HG02852 (cell line): ENCODE measurements at regions not wholly inside any gene's neighbourhood (a gene's known extent, or its start where the extent isn't known, plus 50 kb on each side); places are given as distances from the start of the nearest gene placed in this dataset.
"Not testable (repeated sequence)": the region's sequence is repeated elsewhere in the genome, so short reads cannot be mapped to it uniquely, and the experiment has no call there.

ENCODE experiments used
- ATAC-seq: cut with Tn5 transposase; IDR thresholded peaks from one replicate; pipeline ENCODE4 v1.9.1; 2021; ENCODE audit warnings: mild to moderate bottlenecking, moderate library complexity; ENCODE audit not compliant: unreplicated experiment

DNA sequence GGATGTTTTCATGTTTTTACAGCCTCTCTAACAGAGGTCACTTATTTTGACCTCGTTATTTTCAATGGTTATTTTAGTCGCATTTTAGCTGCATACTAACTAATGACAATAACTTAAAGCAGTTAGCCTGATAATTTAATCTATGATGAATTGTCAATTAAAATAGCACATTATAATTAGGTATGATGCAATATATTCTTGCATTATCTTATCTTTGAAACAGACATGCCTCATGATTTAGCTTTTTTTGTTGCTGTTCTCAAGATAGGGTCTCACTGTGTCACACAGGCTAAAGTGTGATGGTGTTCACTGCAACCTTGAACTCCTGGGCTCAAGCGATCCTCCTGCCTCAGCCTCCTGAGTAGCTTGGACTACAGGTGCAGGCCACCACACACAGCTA lies 126.4 kb downstream of the KBTBD2 start:
- no peak for ATAC-seq

DNA sequence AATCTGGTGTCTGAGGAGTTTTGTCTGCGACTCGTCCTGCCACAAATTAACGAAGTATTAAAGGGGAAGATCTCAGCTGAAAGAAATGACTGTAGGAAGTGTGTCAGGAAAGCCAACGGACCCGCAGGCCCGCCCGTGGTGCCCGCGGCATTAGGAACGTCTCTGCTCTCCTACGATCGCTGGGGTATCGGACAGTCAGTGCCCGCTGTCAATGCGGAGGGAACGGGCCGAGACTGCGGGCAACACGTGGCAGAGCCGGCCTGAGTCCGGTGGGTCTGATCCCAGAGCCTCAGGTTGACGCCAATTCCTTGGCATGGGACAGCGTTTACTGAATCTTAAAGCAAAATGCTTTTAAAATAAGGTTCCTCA lies 128.7 kb downstream of the KBTBD2 start:
- no peak for ATAC-seq

DNA sequence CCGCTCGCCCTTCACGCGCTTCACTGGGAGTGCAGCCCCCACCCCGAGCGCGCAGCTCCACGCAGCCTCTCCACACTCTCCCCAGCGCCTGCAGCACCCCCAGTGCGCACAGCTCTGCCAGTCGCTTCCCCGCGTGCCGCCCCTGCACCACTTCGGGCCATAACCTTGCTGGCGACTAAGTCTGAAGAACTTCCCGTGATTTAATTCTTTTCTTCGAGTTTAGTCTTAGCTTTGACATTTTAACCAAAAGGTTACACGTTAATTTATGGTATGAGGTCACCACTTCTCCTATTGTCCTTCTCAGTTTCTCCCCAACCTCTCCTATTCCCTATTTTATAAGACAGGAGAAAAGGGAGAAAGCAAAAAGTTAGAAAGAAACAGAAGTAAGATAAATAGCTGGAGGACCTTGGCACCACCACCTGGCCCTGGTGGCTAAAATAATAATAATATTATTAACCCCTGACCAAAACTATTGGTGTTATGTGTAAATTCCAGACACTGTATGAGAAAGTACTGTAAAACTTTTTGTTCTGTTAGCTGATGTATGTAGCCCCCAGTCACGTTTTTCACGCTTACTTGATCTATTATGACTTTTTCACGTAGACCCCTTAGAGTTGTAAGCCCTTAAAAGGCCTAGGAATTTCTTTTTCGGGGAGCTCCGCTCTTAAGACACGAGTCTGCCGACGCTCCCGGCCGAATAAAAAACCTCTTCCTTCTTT lies 129.2 kb downstream of the KBTBD2 start:
- not testable (repeated sequence) for ATAC-seq

DNA sequence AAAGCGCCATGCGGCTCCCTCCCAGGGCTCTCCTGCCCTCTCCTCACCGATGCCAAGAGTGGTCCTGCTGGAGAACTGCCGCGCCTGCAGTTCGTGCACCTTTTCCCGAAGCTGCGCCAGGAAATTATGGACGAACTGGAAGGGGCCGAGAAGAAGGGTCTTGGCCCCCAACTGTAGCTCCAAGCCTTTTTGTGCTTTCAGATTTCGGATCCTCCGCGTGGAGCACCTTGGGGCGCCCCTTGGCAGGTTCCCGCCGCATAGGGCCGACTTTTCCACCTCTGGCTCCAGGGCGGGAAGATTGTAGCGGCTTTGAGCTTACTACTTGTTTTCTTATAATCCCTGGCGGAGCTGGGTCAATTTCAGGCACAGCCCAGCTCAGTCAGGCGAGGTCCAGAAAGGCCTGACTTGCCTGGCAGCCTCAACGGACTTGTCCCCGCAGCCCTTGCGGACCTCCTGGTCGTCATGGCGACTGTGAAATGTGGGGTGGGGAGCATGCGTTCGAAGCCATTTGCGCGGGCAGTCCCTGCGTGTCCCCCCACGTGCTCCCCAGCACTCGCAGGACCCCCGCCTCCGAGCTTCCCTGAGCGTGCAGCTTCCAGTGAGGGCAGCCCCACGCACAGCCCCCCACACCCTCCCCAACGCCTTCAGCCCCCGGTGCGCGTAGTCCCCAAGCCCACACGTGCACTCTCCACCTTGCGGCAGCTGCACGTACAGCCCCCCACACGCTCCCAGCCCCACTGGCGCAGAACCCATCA lies 129.9 kb downstream of the KBTBD2 start:
- no peak for ATAC-seq

DNA sequence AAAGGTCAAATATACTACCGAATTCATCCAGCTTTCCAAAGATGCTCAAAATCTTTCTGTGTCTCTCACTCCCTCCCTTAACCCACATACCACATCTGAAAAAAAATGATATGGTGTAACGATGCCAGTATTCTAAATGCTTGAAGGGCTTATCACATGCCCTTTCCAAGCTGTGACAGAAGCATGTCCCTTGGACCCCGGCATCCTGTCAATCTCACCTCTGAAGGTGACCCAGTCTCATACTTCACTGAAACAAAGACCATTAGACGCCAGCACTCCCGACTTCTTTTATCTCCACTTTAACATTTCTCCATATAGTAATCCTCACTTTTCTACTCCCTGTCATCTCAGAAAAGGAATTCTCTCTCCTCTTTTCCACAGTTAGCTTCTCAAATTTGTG lies 130.8 kb downstream of the KBTBD2 start:
- ATAC-seq, result not testable (repeated sequence)

DNA sequence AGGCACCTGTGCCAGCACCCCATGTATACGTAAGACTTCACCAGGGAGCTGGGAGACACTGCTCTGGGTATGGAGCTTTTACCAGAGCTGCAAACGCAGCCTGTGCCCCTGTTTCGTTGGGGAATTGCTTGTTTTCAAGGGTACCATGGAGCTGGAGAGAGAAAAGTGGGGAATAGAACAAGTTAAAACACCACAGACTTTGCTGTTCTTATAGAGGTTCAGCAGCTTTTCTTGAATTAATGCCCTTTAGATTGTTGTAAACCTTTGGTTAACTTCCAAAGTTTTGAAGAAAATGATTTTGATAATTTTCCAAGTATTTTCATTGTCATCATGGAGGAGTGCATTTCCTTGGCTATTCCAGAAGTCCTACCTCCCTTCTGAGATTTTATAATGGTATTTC lies 131.7 kb downstream of the KBTBD2 start:
- ATAC-seq, result not testable (repeated sequence)

DNA sequence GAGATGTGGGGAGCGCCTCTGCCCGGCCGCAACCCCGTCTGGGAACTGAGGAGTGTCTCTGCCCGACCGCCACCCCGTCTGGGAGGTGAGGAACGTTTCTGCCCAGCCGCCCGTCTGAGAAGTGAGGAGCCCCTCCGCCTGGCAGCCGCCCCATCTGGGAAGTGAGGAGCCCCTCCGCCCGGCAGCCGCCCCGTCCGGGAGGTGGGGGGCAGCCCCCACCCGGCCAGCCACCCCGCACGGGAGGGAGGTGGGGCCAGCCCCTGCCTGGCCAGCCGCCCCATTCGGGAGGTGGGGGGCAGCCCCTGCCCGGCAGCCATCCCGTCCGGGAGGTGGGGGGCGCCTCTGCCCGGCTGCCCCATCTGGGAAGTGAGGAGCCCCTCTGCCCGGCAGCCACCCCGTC lies 137.7 kb downstream of the KBTBD2 start:
- not testable (repeated sequence) for ATAC-seq

DNA sequence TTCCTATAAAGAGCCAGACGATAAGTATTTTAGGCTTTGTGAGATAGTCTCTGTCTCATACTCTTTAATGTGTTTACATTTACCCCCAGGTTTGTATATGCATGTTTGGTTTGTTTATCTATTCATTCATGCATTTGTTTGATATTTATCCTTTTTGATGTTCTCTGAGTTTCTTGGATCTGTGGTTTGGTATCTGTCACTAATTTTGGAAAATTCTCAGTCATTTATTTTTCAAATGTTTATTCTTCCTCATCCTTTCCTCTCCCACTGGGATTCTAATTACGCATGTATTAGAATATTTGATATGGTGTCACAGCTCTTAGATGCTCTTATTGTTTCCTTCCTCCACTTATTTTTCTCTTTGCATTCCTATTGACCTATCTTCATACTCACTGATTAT lies 143.2 kb downstream of the KBTBD2 start:
- ATAC-seq, result not testable (repeated sequence)

DNA sequence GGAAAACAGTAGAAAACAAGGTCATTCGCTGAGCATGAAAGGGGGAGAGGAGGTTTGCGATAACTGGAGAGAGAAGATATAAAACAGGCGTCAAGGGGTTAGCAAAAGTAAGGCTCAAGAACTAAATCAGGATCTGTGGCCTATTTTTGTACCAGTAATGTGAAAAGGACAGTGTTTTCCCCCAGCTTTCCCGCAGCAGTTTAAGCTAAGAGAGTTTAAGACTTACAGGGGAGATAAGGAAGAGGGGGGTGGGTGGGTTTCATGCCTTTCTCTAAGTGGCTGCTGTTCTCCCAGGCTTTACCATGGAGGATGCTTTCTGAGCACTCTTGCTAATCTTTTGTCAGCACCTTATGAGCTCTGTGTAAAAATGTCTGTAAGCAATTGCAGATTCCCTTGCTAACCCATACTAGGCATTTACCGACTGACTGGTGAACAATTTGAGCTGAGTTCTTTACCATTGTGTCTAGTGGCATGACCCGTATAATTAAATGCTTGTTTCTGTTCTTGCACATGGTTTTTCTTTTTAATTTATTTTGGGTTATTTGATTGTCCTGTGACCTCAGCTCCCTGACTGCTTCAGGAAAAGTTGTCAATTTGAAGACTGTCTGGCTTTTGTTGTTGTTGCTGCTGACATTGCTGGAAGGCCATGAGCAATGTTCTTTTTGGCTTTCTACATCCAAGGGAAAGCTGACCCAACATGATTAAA lies 144.0 kb downstream of the KBTBD2 start:
- ATAC-seq, result not testable (repeated sequence)

DNA sequence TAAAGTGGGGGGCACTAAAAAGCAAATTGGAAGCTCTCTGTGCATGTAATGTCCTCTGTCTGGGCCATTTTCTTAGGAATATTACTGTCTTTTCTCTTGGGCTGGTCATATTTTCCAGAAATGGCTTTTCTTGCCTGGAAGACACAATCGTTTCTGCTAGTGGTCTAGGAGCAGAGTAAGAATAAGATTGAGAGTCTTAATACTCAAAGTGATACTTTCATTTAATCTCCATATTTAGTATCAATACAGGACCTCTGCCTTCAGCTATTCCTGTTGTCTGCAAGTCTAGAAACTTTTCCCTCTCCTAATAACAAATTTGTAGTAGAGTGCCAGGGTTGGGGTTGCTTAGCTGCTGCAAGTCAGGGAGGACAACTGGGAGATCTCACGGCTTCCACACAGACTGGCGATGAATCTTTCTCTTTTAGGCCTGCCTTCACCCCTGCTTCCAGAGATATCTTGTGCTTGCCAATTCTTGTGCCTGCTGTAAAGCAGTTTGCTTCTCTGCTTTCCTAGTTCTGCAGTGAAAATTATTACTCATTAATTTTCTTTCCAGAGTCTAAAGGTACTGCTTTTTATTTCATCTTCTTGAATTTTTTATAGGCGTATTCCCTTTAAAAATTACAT lies 149.6 kb downstream of the KBTBD2 start:
- not testable (repeated sequence) for ATAC-seq

DNA sequence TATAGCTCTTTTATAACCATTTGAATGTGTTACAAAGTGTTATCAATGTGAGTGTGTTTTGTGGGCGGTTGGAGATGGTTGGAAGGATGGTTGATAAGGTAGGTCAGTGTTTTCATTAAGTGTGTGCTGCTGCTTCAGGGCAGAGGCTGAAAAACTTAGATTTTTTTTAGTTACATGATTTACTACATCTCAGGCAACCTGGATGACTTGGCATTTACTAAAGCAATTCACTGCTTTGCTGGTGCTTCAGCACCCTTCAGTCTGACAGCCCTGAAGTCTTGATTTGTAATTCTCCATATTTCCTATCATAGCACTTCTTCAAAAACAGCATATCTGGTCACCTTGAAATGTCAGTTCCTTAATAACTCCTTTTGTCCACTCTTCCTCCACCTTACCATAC lies 151.8 kb downstream of the KBTBD2 start:
- ATAC-seq, result not testable (repeated sequence)

DNA sequence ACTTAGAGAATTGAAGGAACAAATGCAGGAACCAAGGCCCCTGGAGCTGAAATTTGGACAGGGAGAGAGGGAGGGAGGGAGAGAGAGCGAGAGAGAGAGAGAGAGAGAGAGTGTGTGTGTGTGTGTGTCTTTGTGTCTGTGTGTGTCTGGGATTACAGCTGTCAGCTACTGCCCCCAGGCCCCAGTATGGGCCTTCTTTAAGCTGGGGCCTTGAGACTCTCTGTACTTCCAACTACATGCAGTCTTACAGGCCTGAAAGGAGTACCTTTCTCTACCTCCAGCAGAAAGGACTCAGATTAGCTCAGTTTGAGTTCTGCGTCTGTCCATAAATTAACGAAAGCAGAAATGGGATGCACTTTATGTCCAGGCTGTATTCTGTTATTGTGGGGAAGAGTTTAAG lies 153.2 kb downstream of the KBTBD2 start:
- ATAC-seq, result not testable (repeated sequence)

DNA sequence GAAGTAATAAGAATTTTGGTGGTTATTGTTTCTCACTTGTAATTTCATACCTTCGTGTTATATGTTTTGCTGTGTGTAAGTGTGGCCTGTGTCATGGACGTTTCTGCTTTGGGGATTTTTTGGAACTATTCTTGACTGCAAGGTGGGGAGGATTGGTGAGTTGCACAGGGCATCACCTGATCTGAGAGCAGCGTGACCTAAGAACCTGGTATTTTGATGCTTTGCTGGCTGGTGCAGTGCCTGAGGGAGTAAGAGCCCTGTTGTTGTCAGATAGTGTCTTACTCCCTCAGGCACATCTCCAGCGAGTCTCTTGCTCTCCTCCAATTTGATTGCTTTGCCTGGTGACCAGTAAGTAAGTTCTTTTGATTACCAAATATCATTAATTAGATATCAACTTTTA lies 158.8 kb downstream of the KBTBD2 start:
- not testable (repeated sequence) for ATAC-seq

DNA sequence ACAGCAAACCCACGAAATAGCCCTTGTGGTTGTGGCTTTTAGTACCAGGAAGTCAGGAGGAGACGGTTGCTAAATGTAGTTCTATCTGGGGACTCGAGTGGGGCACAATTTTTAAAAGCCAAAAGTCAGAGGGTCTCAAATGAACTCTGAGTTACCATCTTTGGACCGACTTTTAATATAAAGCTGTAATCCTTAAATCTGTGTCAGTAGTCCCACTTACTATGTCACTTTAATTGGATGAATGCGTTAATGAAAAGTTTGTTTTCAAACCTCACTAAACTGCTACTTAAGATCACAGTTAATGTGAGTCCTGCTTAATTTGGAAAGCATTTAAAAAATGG lies 162.3 kb downstream of the KBTBD2 start:
- ATAC-seq, result not testable (repeated sequence)

DNA sequence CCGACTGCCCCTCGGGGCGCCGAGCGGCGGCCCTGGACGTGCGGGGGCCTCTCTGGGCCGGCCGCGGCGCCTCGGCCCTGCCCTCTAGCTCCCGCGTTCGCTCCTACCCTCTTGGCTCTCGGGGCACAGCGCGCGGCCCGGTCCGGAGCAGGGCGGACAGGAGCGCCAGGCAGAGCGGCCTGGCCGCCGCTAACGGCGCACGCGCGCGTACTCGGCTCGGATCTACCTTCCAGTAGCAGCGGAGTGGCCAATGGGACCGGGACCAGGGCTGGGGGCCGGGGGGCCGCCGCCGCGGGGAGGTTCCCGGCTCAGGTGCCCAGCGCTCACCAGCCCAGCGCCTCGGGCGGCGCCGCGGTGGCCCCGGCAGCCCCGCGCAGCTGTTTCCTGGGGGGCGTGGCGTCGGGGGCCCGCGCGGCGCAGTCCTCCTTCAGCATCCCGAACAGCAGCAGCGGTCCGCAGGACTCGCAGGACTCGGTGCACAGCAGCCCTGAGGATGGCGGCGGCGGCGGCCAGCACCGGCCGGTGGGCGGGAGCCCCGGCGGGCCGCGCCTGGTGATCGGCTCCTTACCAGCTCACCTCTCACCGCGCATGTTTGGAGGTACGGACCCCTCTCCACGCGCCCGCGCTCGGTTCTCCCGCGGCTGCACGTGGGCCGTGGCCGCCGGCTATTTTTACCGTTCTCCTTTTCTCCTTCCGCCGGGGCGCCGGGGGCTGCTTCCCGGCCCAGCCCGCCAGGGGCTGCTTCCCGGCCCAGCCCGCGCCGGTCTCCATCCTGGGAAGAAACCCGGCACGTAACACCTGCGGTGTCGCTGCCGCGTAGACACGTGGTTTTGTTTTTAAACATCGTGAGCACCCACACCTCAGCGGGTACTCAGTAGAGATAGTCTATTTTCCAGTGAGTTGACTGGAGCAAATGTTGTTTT lies 162.9 kb downstream of the KBTBD2 start:
- ATAC-seq, result peak; percentile 76

DNA sequence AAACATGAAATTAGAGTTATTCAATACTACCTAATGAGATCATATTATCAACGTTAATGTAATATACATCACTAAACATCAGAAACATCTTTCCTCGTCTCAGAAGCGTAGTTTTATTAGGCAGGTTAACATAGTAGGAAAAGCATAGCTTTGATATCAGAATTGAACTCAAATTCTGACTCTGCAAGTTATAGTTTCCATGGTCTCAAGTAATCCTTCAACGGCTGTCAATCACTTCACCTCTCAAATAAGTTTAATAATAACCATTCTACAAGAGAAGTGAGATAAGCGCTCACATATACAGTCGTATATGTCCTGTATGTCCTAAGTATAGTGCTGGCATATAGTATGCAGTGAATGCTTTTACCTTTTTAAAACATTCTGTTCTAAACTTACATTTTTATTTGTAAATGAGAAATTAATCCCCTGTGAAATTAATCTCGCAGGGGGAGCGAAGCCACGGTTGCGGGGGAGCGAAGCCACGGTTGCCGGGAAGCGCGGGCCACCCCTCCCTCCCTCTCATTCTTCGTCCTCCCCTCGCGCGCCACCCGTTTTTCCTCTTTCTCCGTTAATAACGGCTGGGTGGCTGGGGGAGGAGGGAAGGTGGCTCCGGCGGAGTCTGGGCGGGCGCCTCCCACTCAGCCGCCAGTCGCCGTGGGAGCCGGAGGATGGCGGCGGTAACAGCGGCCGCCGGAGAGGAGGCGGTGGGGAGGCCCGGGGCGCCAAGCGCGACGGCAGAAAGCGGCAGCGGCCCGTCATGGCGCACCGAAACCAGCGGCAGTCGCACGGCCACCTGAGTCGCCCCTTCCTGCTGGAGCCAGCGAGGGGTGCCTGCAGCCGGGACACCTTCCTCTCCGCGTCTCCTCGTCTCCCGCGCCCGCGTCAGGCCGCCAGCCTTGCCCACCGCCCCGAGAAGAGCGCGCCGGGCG lies 163.8 kb downstream of the KBTBD2 start:
- ATAC-seq, result peak; percentile 62

DNA sequence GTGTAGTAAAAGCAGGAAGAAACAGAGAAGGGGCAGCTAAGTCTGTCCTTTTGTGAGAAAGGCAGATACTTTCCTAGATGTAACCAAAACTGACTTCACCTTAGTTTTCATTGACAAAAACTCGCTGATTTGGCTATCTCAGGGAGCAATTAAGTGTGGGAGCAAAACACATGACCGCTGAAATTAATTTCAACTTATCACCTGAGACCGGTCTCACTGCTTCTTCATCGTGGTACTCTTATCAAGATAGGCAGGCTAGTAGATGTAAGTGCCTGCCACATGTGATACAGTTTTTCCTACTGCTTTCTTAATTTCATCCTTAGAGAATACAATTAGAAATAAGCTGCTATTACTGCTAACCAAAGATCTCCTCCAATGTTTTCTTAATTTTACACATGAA lies 168.7 kb downstream of the KBTBD2 start:
- not testable (repeated sequence) for ATAC-seq

DNA sequence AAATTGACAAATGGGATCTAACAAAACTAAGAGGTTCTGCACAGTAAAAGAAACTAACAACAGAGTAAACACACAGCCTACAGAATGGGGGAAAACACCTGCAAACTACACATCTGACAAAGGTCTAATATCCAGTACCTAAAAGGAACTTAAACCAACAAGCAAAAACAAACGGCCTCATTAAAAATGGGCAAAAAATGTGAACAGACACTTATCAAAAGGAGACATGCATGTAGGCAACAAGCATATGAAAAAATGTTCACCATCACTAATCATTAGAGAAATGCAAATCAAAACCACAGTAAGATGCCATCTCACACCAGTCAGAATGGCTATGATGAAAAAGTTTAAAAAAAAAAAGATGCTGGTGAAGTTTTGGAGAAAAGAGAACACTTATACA lies 197.4 kb downstream of the KBTBD2 start:
- no peak for ATAC-seq
